Smooth muscle cell (in vitro differentiated cells): ENCODE measurements at regions not wholly inside any gene's neighbourhood (a gene's known extent, or its start where the extent isn't known, plus 50 kb on each side); places are given as distances from the start of the nearest gene placed in this dataset.
"Not testable (repeated sequence)": the region's sequence is repeated elsewhere in the genome, so short reads cannot be mapped to it uniquely, and the experiment has no call there.

ENCODE experiments used
- DNase-seq: peaks from one replicate; lab custom pipeline; 2025; ENCODE audit not compliant: unreplicated experiment; lab: John Stamatoyannopoulos, UW
- H2AFZ ChIP-seq: fragments of 200-600 bp; sonication (generic); 2 replicates; pipeline ENCODE4 v1.6.0; 2016; ENCODE audit warnings: antibody characterized with exemption, low read depth, mild to moderate bottlenecking
- H3F3A ChIP-seq: fragments of 200-600 bp; sonication (generic); 2 replicates; pipeline ENCODE4 v1.6.0; 2017; ENCODE audit warnings: antibody characterized with exemption, low read depth
- H3K27ac ChIP-seq: fragments of 200-600 bp; sonication (generic); 2 replicates; pipeline ENCODE4 v1.5.1; 2016; ENCODE audit warnings: low read depth, mild to moderate bottlenecking
- H3K27me3 ChIP-seq: fragments of 200-600 bp; sonication (generic); 2 replicates; pipeline ENCODE4 v1.6.1; 2016; ENCODE audit warnings: low read depth, mild to moderate bottlenecking
- H3K36me3 ChIP-seq: fragments of 200-600 bp; sonication (generic); 2 replicates; pipeline ENCODE4 v1.5.1; 2016; ENCODE audit warnings: low read depth
- H3K4me1 ChIP-seq: fragments of 200-600 bp; sonication (generic); 2 replicates; pipeline ENCODE4 v1.5.1; 2016; ENCODE audit warnings: low read depth
- H3K4me2 ChIP-seq: fragments of 200-600 bp; sonication (generic); 2 replicates; pipeline ENCODE4 v1.6.0; 2016; ENCODE audit warnings: mild to moderate bottlenecking
- H3K4me3 ChIP-seq: fragments of 200-600 bp; sonication (generic); 2 replicates; pipeline ENCODE4 v1.5.1; 2016; ENCODE audit warnings: mild to moderate bottlenecking
- H3K79me2 ChIP-seq: fragments of 200-600 bp; sonication (generic); 2 replicates; pipeline ENCODE4 v1.6.0; 2016; ENCODE audit warnings: low read depth, mild to moderate bottlenecking
- H3K9ac ChIP-seq: fragments of 200-600 bp; sonication (generic); 2 replicates; pipeline ENCODE4 v1.6.0; 2016; ENCODE audit warnings: low read depth
- H3K9me3 ChIP-seq: fragments of 200-600 bp; sonication (generic); replicated peaks from 2 replicates; pipeline ENCODE4 v1.5.1; 2016; ENCODE audit warnings: low read depth
- H4K20me1 ChIP-seq: fragments of 200-600 bp; sonication (generic); 2 replicates; pipeline ENCODE4 v1.6.0; 2016; ENCODE audit warnings: low read depth
- CTCF ChIP-seq: fragments of 200-600 bp; sonication (generic); IDR thresholded peaks from 2 replicates; pipeline ENCODE4 v1.5.1; 2017; ENCODE audit warnings: borderline replicate concordance, mild to moderate bottlenecking, antibody characterized with exemption; ENCODE audit not compliant: insufficient read depth, poor library complexity, severe bottlenecking
- WGBS: methylation state at CpG from one replicate; pipeline ENCODE4 v1.1.7; 2016; ENCODE audit warnings: low lambda C conversion rate; 5-methylcytosine and 5-hydroxymethylcytosine counted together

GRCh38 chr2:187037310-187037709, 188.3 kb upstream of the ZSWIM2 start:
- Histone ChIP-seq H3K27ac (no peak overlapping the region), H3K4me3 (no peak overlapping the region), H3K4me1 (no peaks in the 10 kb centered on the region), H3K4me2 (no peak overlapping the region), H3K9me3 (no peaks in the 10 kb centered on the region), H3F3A (no peaks in the 10 kb centered on the region), H4K20me1 (no peaks in the 10 kb centered on the region), H2AFZ (no peak overlapping the region), H3K36me3 (no peaks in the 10 kb centered on the region), H3K27me3 (no peaks in the 10 kb centered on the region), H3K9ac (no peak overlapping the region), H3K79me2 (no peaks in the 10 kb centered on the region)
- DNase-seq: no peak
- no peak for TF ChIP-seq CTCF

- no peak overlapping the region for H2AFZ ChIP-seq
- H3K4me3 ChIP-seq: no peak overlapping the region
- no peaks in the 10 kb centered on the region for H3K4me1 ChIP-seq
- no peak overlapping the region for H3K9ac ChIP-seq
- no peaks in the 10 kb centered on the region for H4K20me1 ChIP-seq
- TF ChIP-seq CTCF: no peak
- H3K9me3 ChIP-seq: no peaks in the 10 kb centered on the region
- H3K79me2 ChIP-seq: no peaks in the 10 kb centered on the region
- no peak for DNase-seq
- H3K27ac ChIP-seq: no peak overlapping the region
- no peaks in the 10 kb centered on the region for H3K27me3 ChIP-seq
- H3K36me3 ChIP-seq: no peaks in the 10 kb centered on the region
- H3F3A ChIP-seq: no peaks in the 10 kb centered on the region
- no peak overlapping the region for H3K4me2 ChIP-seq
Observed at GRCh38 chr2:187034434-187034833, 185.5 kb upstream of the ZSWIM2 start.

- Histone ChIP-seq H3K9me3 (peaks cover 6% of the 10 kb centered on the region), H4K20me1 (no peaks in the 10 kb centered on the region), H3K36me3 (no peaks in the 10 kb centered on the region), H3K9ac (no peak overlapping the region), H3K79me2 (no peaks in the 10 kb centered on the region), H3K4me1 (no peaks in the 10 kb centered on the region), H3K27me3 (no peaks in the 10 kb centered on the region), H3F3A (no peaks in the 10 kb centered on the region), H3K4me3 (no peak overlapping the region), H3K27ac (no peak overlapping the region), H2AFZ (no peak overlapping the region), H3K4me2 (no peak overlapping the region)
- 99% methylated on average over 4 of the region's 4 CpGs for WGBS
- no peak for TF ChIP-seq CTCF
- DNase-seq: no peak
Observed at GRCh38 chr2:187024739-187025138, 175.8 kb upstream of the ZSWIM2 start.

- H3K79me2 ChIP-seq, DNase-seq, H3F3A ChIP-seq, H3K4me3 ChIP-seq, H3K36me3 ChIP-seq, H3K4me2 ChIP-seq, H3K27ac ChIP-seq, H3K9ac ChIP-seq, H3K4me1 ChIP-seq, H3K27me3 ChIP-seq, H4K20me1 ChIP-seq, H2AFZ ChIP-seq, H3K9me3 ChIP-seq: not testable (repeated sequence)
- WGBS: 86% methylated on average over 4 of the region's 4 CpGs
Observed at GRCh38 chr2:187023996-187024395, 175.0 kb upstream of the ZSWIM2 start.
